SK-N-SH treated with all-trans-retinoic acid at 6 μM for 48 hours (cell line): ENCODE measurements at regions not wholly inside any gene's neighbourhood (a gene's known extent, or its start where the extent isn't known, plus 50 kb on each side); places are given as distances from the start of the nearest gene placed in this dataset.

Source experiments
- ATAC-seq: fragments of 200-7000 bp; cut with Tn5 transposase; 3 replicates; pipeline ENCODE4 v1.9.1; 2020; ENCODE audit warnings: mild to moderate bottlenecking, moderate library complexity
- ARNTL ChIP-seq: fragments of 450-650 bp; formaldehyde crosslinking; IDR thresholded peaks from 2 replicates; pipeline ENCODE4 v1.5.0; 2020; ENCODE audit warnings: low read depth, mild to moderate bottlenecking, moderate library complexity, borderline replicate concordance
- BACH2 ChIP-seq: fragments of 250-450 bp; sonication (Bioruptor Pico); IDR thresholded peaks from 2 replicates; pipeline ENCODE4 v1.9.0; 2021; ENCODE audit warnings: mild to moderate bottlenecking, borderline replicate concordance
- CREB5 ChIP-seq: fragments of 250-450 bp; sonication (Bioruptor Pico); IDR thresholded peaks from 2 replicates; pipeline ENCODE4 v1.5.1; 2020; ENCODE audit warnings: low read depth, mild to moderate bottlenecking, moderate library complexity
- CSDC2 ChIP-seq: fragments of 250-450 bp; sonication (Bioruptor Pico); IDR thresholded peaks from 2 replicates; pipeline ENCODE4 v1.5.0; 2020; ENCODE audit warnings: mild to moderate bottlenecking, moderate library complexity
- CSRNP3 ChIP-seq: fragments of 250-450 bp; sonication (Bioruptor Pico); IDR thresholded peaks from 2 replicates; pipeline ENCODE4 v1.5.1; 2021; ENCODE audit warnings: mild to moderate bottlenecking, moderate library complexity
- ESRRG ChIP-seq: fragments of 250-450 bp; sonication (Bioruptor Pico); IDR thresholded peaks from 2 replicates; pipeline ENCODE4 v1.6.1; 2021; ENCODE audit warnings: mild to moderate bottlenecking
- GLIS3 ChIP-seq: fragments of 250-450 bp; sonication (Bioruptor Pico); IDR thresholded peaks from 2 replicates; pipeline ENCODE4 v1.5.0; 2020; ENCODE audit warnings: mild to moderate bottlenecking, moderate library complexity
- ISL1 ChIP-seq: fragments of 250-450 bp; sonication (Bioruptor Pico); IDR thresholded peaks from 2 replicates; pipeline ENCODE4 v2.1.2; 2022; ENCODE audit warnings: mild to moderate bottlenecking, moderate library complexity
- OSR1 ChIP-seq: fragments of 250-450 bp; sonication (Bioruptor Pico); IDR thresholded peaks from 2 replicates; pipeline ENCODE4 v1.8.0; 2022; ENCODE audit warnings: moderate library complexity, mild to moderate bottlenecking, inconsistent platforms
- PATZ1 ChIP-seq: fragments of 250-450 bp; sonication (Bioruptor Pico); IDR thresholded peaks from 2 replicates; pipeline ENCODE4 v1.8.0; 2020; ENCODE audit warnings: mild to moderate bottlenecking, moderate library complexity, borderline replicate concordance
- PPARA ChIP-seq: fragments of 250-450 bp; sonication (Bioruptor Pico); IDR thresholded peaks from 2 replicates; pipeline ENCODE4 v1.5.0; 2020; ENCODE audit warnings: mild to moderate bottlenecking, borderline replicate concordance
- RARB ChIP-seq: fragments of 250-450 bp; sonication (Bioruptor Pico); IDR thresholded peaks from 2 replicates; pipeline ENCODE4 v1.8.0; 2021; ENCODE audit warnings: mild to moderate bottlenecking, moderate library complexity
- SNAI2 ChIP-seq: fragments of 250-450 bp; sonication (Bioruptor Pico); IDR thresholded peaks from 2 replicates; pipeline ENCODE4 v1.5.0; 2020; ENCODE audit warnings: mild to moderate bottlenecking, moderate library complexity
- TCF4 ChIP-seq: fragments of 250-450 bp; sonication (Bioruptor Pico); IDR thresholded peaks from 2 replicates; pipeline ENCODE4 v1.8.0; 2021; ENCODE audit warnings: mild to moderate bottlenecking, moderate library complexity, borderline replicate concordance
- TOX ChIP-seq: fragments of 250-450 bp; sonication (Bioruptor Pico); IDR thresholded peaks from 2 replicates; pipeline ENCODE4 v1.8.0; 2021; ENCODE audit warnings: mild to moderate bottlenecking, moderate library complexity, borderline replicate concordance
- ZC3H10 ChIP-seq: fragments of 250-450 bp; sonication (Bioruptor Pico); IDR thresholded peaks from 2 replicates; pipeline ENCODE4 v1.5.1; 2021; ENCODE audit warnings: mild to moderate bottlenecking, moderate library complexity
- ZFP3 ChIP-seq: fragments of 250-450 bp; sonication (Bioruptor Pico); IDR thresholded peaks from 2 replicates; pipeline ENCODE4 v1.5.0; 2020; ENCODE audit warnings: mild to moderate bottlenecking, moderate library complexity
- ZFP30 ChIP-seq: fragments of 450-650 bp; formaldehyde crosslinking; IDR thresholded peaks from 2 replicates; pipeline ENCODE4 v1.5.0; 2022; ENCODE audit warnings: mild to moderate bottlenecking, moderate library complexity
- ZNF565 ChIP-seq: fragments of 450-650 bp; formaldehyde crosslinking; conservative IDR thresholded peaks from 2 replicates; pipeline ENCODE4 v1.5.0; 2020; ENCODE audit warnings: low read depth, mild to moderate bottlenecking, moderate library complexity
- ZNF70 ChIP-seq: fragments of 450-650 bp; formaldehyde crosslinking; IDR thresholded peaks from 2 replicates; pipeline ENCODE4 v1.5.0; 2020; ENCODE audit warnings: mild to moderate bottlenecking, moderate library complexity
- ZNF8 ChIP-seq: fragments of 450-650 bp; formaldehyde crosslinking; IDR thresholded peaks from 2 replicates; pipeline ENCODE4 v1.5.0; 2020; ENCODE audit warnings: mild to moderate bottlenecking, moderate library complexity
- TF ChIP-seq, protein P1 (sequence below): fragments of 250-450 bp; sonication (Bioruptor Pico); IDR thresholded peaks from 2 replicates; pipeline ENCODE4 v1.8.0; 2021; ENCODE audit warnings: low read depth, mild to moderate bottlenecking, moderate library complexity, borderline replicate concordance

DNA sequence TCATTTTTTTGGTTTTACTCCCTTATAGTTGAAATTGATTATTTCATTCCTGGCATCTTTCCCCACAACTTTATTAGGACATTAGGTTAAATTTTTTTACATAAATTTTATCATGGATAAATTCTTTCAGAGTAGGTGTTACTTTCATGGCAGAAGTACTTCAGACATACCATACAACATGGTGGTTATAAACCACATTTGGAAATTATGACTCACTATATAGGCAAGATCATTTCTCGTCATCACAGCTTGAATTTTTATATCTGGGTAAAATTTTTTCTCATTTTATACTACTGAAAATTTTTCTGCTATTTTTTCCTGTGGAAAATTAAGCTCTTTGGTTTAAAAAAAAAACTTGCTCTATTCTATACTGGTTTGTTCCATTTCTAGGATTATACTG, 111.9 kb upstream of the COL5A2 start:
- TF ChIP-seq CSDC2 (CRISPR knock-in tag) = no peak
- TF ChIP-seq ZFP30 (CRISPR knock-in tag) = no peak
- no peak for TF ChIP-seq ESRRG
- no peak for TF ChIP-seq SNAI2 (CRISPR knock-in tag)
- TF ChIP-seq, protein P1, sequence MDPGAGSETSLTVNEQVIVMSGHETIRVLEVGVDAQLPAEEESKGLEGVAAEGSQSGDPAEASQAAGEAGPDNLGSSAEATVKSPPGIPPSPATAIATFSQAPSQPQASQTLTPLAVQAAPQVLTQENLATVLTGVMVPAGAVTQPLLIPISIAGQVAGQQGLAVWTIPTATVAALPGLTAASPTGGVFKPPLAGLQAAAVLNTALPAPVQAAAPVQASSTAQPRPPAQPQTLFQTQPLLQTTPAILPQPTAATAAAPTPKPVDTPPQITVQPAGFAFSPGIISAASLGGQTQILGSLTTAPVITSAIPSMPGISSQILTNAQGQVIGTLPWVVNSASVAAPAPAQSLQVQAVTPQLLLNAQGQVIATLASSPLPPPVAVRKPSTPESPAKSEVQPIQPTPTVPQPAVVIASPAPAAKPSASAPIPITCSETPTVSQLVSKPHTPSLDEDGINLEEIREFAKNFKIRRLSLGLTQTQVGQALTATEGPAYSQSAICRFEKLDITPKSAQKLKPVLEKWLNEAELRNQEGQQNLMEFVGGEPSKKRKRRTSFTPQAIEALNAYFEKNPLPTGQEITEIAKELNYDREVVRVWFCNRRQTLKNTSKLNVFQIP (CRISPR knock-in tag) = no peak
- TF ChIP-seq, all 23 proteins: peak for 0
- no peak for ATAC-seq

DNA sequence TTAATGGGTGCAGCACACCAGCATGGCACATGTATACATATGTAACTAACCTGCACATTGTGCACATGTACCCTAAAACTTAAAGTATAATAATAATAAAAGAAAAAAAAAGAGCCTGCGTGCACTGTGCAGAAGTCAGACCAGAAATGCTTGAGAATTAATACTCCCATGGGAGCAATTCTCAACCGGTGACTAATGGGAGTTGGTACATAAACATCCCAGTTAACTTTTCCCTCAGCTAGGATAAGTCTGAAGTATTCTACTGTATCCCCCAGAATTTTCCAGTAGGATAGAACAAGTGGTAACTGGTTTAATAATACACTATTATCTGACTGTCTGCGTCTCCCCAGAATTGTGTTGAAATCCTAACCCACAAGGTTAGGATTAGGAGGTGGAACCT, 113.6 kb upstream of the COL5A2 start:
- no peak for TF ChIP-seq ZC3H10 (CRISPR knock-in tag)
- no peak for TF ChIP-seq ZFP30 (CRISPR knock-in tag)
- no peak for TF ChIP-seq TOX (CRISPR knock-in tag)
- TF ChIP-seq, protein P1 (CRISPR knock-in tag) = no peak
- no peak for TF ChIP-seq CREB5 (CRISPR knock-in tag)
- TF ChIP-seq PPARA (CRISPR knock-in tag) = no peak
- no peak for TF ChIP-seq PATZ1 (CRISPR knock-in tag)
- no peak for TF ChIP-seq ZNF70
- no peak for TF ChIP-seq ZFP3 (CRISPR knock-in tag)
- no peak for TF ChIP-seq CSDC2 (CRISPR knock-in tag)
- no peak for TF ChIP-seq GLIS3 (CRISPR knock-in tag)
- TF ChIP-seq ISL1 (CRISPR knock-in tag) = no peak
- no peak for TF ChIP-seq SNAI2 (CRISPR knock-in tag)
- TF ChIP-seq OSR1 (CRISPR knock-in tag) = no peak
- no peak for ATAC-seq

- peak; percentile 89 for ATAC-seq
- TF ChIP-seq ISL1 (CRISPR knock-in tag) (no peak), ESRRG (no peak), CSDC2 (CRISPR knock-in tag) (no peak), ZNF8 (no peak), BACH2 (CRISPR knock-in tag) (no peak), TCF4 (no peak), ZNF70 (no peak), PPARA (CRISPR knock-in tag) (no peak), GLIS3 (CRISPR knock-in tag) (no peak), ARNTL (no peak), ZFP30 (CRISPR knock-in tag) (no peak), OSR1 (CRISPR knock-in tag) (no peak), ZNF565 (CRISPR knock-in tag) (no peak)
These were observed 117.9 kb upstream of the COL5A2 start for GRCh38 chr2:189297446-189297845.

- ATAC-seq = peak; percentile 78
These were observed 118.5 kb upstream of the COL5A2 start for GRCh38 chr2:189298038-189298437.

GRCh38 chr2:189298481-189298880, 118.9 kb upstream of the COL5A2 start:
- ATAC-seq = peak; percentile 51
- no peak for TF ChIP-seq OSR1 (CRISPR knock-in tag)
- no peak for TF ChIP-seq PPARA (CRISPR knock-in tag)
- TF ChIP-seq, protein P1 (CRISPR knock-in tag) = no peak
- TF ChIP-seq SNAI2 (CRISPR knock-in tag) = no peak
- no peak for TF ChIP-seq RARB (CRISPR knock-in tag)
- TF ChIP-seq ZNF70 = no peak
- TF ChIP-seq ARNTL = no peak
- TF ChIP-seq ZC3H10 (CRISPR knock-in tag) = no peak
- no peak for TF ChIP-seq TOX (CRISPR knock-in tag)
- TF ChIP-seq ESRRG = no peak
- TF ChIP-seq CSRNP3 (CRISPR knock-in tag) = no peak
- TF ChIP-seq TCF4 = no peak
- TF ChIP-seq CSDC2 (CRISPR knock-in tag) = no peak
- TF ChIP-seq BACH2 (CRISPR knock-in tag) = no peak
- no peak for TF ChIP-seq ZNF565 (CRISPR knock-in tag)
- no peak for TF ChIP-seq ZFP30 (CRISPR knock-in tag)
- TF ChIP-seq ISL1 (CRISPR knock-in tag) = no peak

More at GRCh38 chr2:189298038-189298437, 118.5 kb upstream of the COL5A2 start:
- TF ChIP-seq ESRRG = no peak
- no peak for TF ChIP-seq BACH2 (CRISPR knock-in tag)
- TF ChIP-seq TOX (CRISPR knock-in tag) = peak; percentile 38; the same call in 1 of the 2 replicates
- no peak for TF ChIP-seq ZFP30 (CRISPR knock-in tag)
